IMR-90 (cell line): ENCODE measurements at regions not wholly inside any gene's neighbourhood (a gene's known extent, or its start where the extent isn't known, plus 50 kb on each side); places are given as distances from the start of the nearest gene placed in this dataset.

Experiments used
- ATAC-seq: fragments of 200-7000 bp; cut with Tn5 transposase; 2 replicates; pipeline ENCODE4 v1.9.1; 2020; ENCODE audit warnings: low read depth, mild to moderate bottlenecking, moderate library complexity
- BruUV-seq: library from RNA; stranded (reverse); fragments of 400-500 nt; replicated peaks from 2 replicates; lab custom pipeline; 2021; lab: Mats Ljungman, UMichigan
- CTCF ChIA-PET: fragments of 300-600 bp; formaldehyde crosslinking; extraction: SDS; loops from one replicate; lab custom pipeline; 2021; ENCODE audit warnings: antibody characterized with exemption; lab: Yijun Ruan, JAX
- POLR2A ChIA-PET: fragments of 300-600 bp; sonication (Branson Sonifier 250); formaldehyde crosslinking; loops from one replicate; lab custom pipeline; 2022; ENCODE audit warnings: antibody characterized with exemption; ENCODE audit not compliant: unreplicated experiment; lab: Charles Lee
- DNase-seq: peaks from one replicate; pipeline ENCODE4 v3.0.0; 2013
- H2AFZ ChIP-seq: replicated peaks from 2 replicates; pipeline ENCODE3; 2013; ENCODE audit warnings: low read length, mild to moderate bottlenecking; ENCODE audit not compliant: poor library complexity
- H2AK5ac ChIP-seq: 2 replicates; pipeline ENCODE4 v1.6.1; 2013; ENCODE audit warnings: low read depth, low read length, inconsistent platforms
- H2AK9ac ChIP-seq: replicated peaks from 2 replicates; pipeline ENCODE3; 2013; ENCODE audit warnings: mild to moderate bottlenecking, low read depth, low read length, moderate library complexity; ENCODE audit not compliant: poor library complexity
- H2BK120ac ChIP-seq: 2 replicates; pipeline ENCODE4 v1.6.1; 2013; ENCODE audit warnings: low read depth, low read length, inconsistent platforms
- H2BK15ac ChIP-seq: 3 replicates; pipeline ENCODE4 v1.6.1; 2013; ENCODE audit warnings: low read depth, low read length, inconsistent platforms
- H2BK20ac ChIP-seq: 2 replicates; pipeline ENCODE4 v1.6.1; 2013; ENCODE audit warnings: low read depth, mild to moderate bottlenecking, inconsistent platforms, low read length, moderate library complexity
- H2BK5ac ChIP-seq: 2 replicates; pipeline ENCODE4 v1.6.1; 2013; ENCODE audit warnings: mild to moderate bottlenecking, low read depth, low read length, inconsistent platforms; ENCODE audit not compliant: poor library complexity, severe bottlenecking
- H3K14ac ChIP-seq: replicated peaks from 2 replicates; pipeline ENCODE4 v1.6.1; 2013; ENCODE audit warnings: low read depth, low read length, inconsistent platforms
- H3K18ac ChIP-seq: 2 replicates; pipeline ENCODE4 v1.6.1; 2013; ENCODE audit warnings: low read depth, low read length, control low read depth
- H3K23ac ChIP-seq: 2 replicates; pipeline ENCODE4 v1.6.1; 2013; ENCODE audit warnings: low read depth, low read length, inconsistent platforms
- H3K27ac ChIP-seq: 2 replicates; pipeline ENCODE4 v1.5.1; 2013; ENCODE audit warnings: mild to moderate bottlenecking, control low read depth, low read length; ENCODE audit not compliant: insufficient read depth
- H3K27me3 ChIP-seq: 2 replicates; pipeline ENCODE4 v1.6.1; 2013; ENCODE audit warnings: low read length; ENCODE audit not compliant: control insufficient read depth, insufficient read depth
- H3K36me3 ChIP-seq: 2 replicates; pipeline ENCODE4 v1.6.1; 2013; ENCODE audit warnings: low read length, mixed read lengths; ENCODE audit not compliant: control insufficient read depth, insufficient read depth
- H3K4ac ChIP-seq: 2 replicates; pipeline ENCODE4 v1.6.1; 2013; ENCODE audit warnings: low read depth, low read length, inconsistent platforms
- H3K4me1 ChIP-seq: 2 replicates; pipeline ENCODE4 v1.6.1; 2013; ENCODE audit warnings: low read length, mixed read lengths; ENCODE audit not compliant: control insufficient read depth, insufficient read depth
- H3K4me2 ChIP-seq: 2 replicates; pipeline ENCODE4 v1.6.1; 2013; ENCODE audit warnings: low read depth, mild to moderate bottlenecking, control low read depth, low read length, moderate library complexity
- H3K4me3 ChIP-seq: 2 replicates; pipeline ENCODE4 v1.5.1; 2013; ENCODE audit warnings: low read depth, mild to moderate bottlenecking, control low read depth, low read length, moderate library complexity; ENCODE audit not compliant: insufficient read depth
- H3K56ac ChIP-seq: 2 replicates; pipeline ENCODE4 v1.6.1; 2013; ENCODE audit warnings: low read length, inconsistent platforms; ENCODE audit not compliant: insufficient read depth; ENCODE audit errors: extremely low read depth
- H3K79me1 ChIP-seq, 2 experiments: 2 replicates each; pipeline ENCODE4 v1.6.1; 2013; ENCODE audit warnings: low read length in 2 of 2, inconsistent platforms in 1 of 2, low read depth in 1 of 2
- H3K9ac ChIP-seq: 2 replicates; pipeline ENCODE4 v1.6.1; 2013; ENCODE audit warnings: low read depth, low read length, control low read depth
- H3K9me1 ChIP-seq: 2 replicates; pipeline ENCODE4 v1.6.1; 2013; ENCODE audit warnings: low read length, inconsistent platforms; ENCODE audit not compliant: insufficient read depth
- H3K9me3 ChIP-seq: 2 replicates; pipeline ENCODE4 v1.6.1; 2013; ENCODE audit warnings: low read length; ENCODE audit not compliant: control insufficient read depth, insufficient read depth
- H4K20me1 ChIP-seq: 2 replicates; pipeline ENCODE4 v1.6.1; 2013; ENCODE audit warnings: low read length, inconsistent platforms; ENCODE audit not compliant: insufficient read depth
- H4K5ac ChIP-seq: 2 replicates; pipeline ENCODE4 v1.6.1; 2013; ENCODE audit warnings: mild to moderate bottlenecking, low read depth, low read length, control low read depth
- H4K8ac ChIP-seq, 2 experiments: 2 replicates each; pipeline ENCODE4 v1.6.1; 2013; ENCODE audit warnings: low read depth in 2 of 2, low read length in 2 of 2, control low read depth in 1 of 2, inconsistent platforms in 1 of 2
- H4K91ac ChIP-seq: 2 replicates; pipeline ENCODE4 v1.6.1; 2013; ENCODE audit warnings: low read depth, low read length, inconsistent platforms; ENCODE audit not compliant: insufficient read depth
- CEBPB ChIP-seq: IDR thresholded peaks from 2 replicates; pipeline ENCODE4 v1.6.1; 2012; ENCODE audit warnings: low read depth, low read length, improper control_type of control experiment
- ELK1 ChIP-seq: fragments of 150-350 bp; IDR thresholded peaks from 2 replicates; pipeline ENCODE4 v1.6.1; 2016; ENCODE audit warnings: low read depth, mild to moderate bottlenecking, low read length, moderate library complexity, borderline replicate concordance
- POLR2A ChIP-seq: IDR thresholded peaks from 2 replicates; pipeline ENCODE4 v1.6.1; 2012; ENCODE audit warnings: mild to moderate bottlenecking, low read depth, low read length
- USF2 ChIP-seq: fragments of 150-350 bp; IDR thresholded peaks from 2 replicates; pipeline ENCODE4 v1.6.1; 2017; ENCODE audit warnings: mild to moderate bottlenecking, antibody characterized with exemption, low read length, low read depth
- WGBS, 2 experiments: methylation state at CpG; one replicate each; pipeline versions ENCODE4 v1.1.5 to v1.1.7; 2013; ENCODE audit warnings: missing lambda C conversion rate in 2 of 2; ENCODE audit not compliant: insufficient read length in 1 of 2; ENCODE audit errors: extremely low coverage in 2 of 2; 5-methylcytosine and 5-hydroxymethylcytosine counted together
- dilution Hi-C: fragments of 300-500 bp; cut with HindIII; formaldehyde crosslinking; loops from one replicate; pipeline ENCODE4 v1.14.3; 2018; ENCODE audit warnings: low sequenced_read_pairs; ENCODE audit not compliant: unreplicated experiment
- in situ Hi-C: fragments of 300-500 bp; cut with MboI; formaldehyde crosslinking; loops from 3 replicates; pipeline ENCODE4 v1.14.3; 2019; ENCODE audit warnings: low sequenced_read_pairs, inconsistent platforms, mixed read lengths
- intact Hi-C: fragments of 100-400 bp; cut with micrococcal nuclease; formaldehyde crosslinking; loops from 2 replicates; pipeline ENCODE4 v1.10.0; 2022

DNA sequence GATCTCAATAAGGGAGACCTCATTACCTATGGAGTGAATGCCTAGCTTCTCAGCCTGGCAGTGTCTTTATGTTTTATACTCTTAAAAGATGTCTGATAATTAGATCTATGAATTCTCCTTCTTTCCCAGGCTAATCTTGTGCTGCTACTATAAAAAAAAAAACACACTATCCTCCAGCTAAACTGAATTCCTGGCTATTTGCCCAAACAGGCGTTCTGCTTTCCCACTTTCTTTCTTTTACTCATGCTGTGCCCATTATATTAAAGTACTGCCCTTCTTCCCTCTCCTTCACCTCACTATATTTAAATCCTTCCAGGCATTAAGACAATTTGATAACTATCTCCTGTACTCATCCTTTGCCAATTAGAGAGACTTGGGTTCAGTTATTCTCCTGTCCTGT is 1134.9 kb downstream of the ROBO2 start:
- H4K20me1 ChIP-seq = no peaks in the 10 kb centered on the region
- dilution Hi-C loops = no loop called here
- CTCF ChIA-PET = interaction anchor here (0.6 to 1.1 kb wide), 3 partner anchors 284 to 1194 kb away, joined by 3 to 4 read pairs (median 3); no protein-coding TSS in a partner anchor

More for the DNA sequence above, 1134.9 kb downstream of the ROBO2 start:
- no peak overlapping the region for H3K4me3 ChIP-seq
- 20% methylated on average over 1 of the region's 1 CpG; no CpG with 5 or more reads in 1 of the 2 experiments for WGBS, 2 experiments
- no peaks in the 10 kb centered on the region for H3K9me1 ChIP-seq
- no peak overlapping the region for H2BK5ac ChIP-seq
- intact Hi-C loops = no loop called here
- no peaks in the 10 kb centered on the region for H3K36me3 ChIP-seq
- H3K14ac ChIP-seq = no peak overlapping the region
- no peak overlapping the region for H3K9ac ChIP-seq
- BruUV-seq = no TSS peak
- H2AFZ ChIP-seq = no peak overlapping the region
- no peak overlapping the region for H3K4me2 ChIP-seq
- no peaks in the 10 kb centered on the region for H3K27me3 ChIP-seq
- POLR2A ChIA-PET = no interaction called here
- H3K79me1 ChIP-seq = no peaks in the 10 kb centered on the region
- H3K27ac ChIP-seq = no peak overlapping the region
- DNase-seq (no peak), ATAC-seq (no peak)
- no peak overlapping the region for H3K23ac ChIP-seq
- TF ChIP-seq USF2 (no peak), POLR2A (no peak), CEBPB (no peak), ELK1 (no peak)
- H3K4me1 ChIP-seq = no peaks in the 10 kb centered on the region
- no peak overlapping the region for H2AK5ac ChIP-seq
- H3K9me3 ChIP-seq = no peaks in the 10 kb centered on the region
- no peak overlapping the region for H4K8ac ChIP-seq
- no peak overlapping the region for H3K56ac ChIP-seq
- H2BK20ac ChIP-seq = no peak overlapping the region
- no peak overlapping the region for H4K5ac ChIP-seq
- no peak overlapping the region for H3K4ac ChIP-seq
- H2BK120ac ChIP-seq = no peak overlapping the region
- no peak overlapping the region for H2AK9ac ChIP-seq
- in situ Hi-C loops = no loop called here
- no peak overlapping the region for H4K91ac ChIP-seq
- no peak overlapping the region for H2BK15ac ChIP-seq
- H3K18ac ChIP-seq = no peak overlapping the region
